Erythroblast (primary cell): ENCODE measurements at regions not wholly inside any gene's neighbourhood (a gene's known extent, or its start where the extent isn't known, plus 50 kb on each side); places are given as distances from the start of the nearest gene placed in this dataset.

Experiments
- GATA1 ChIP-seq: IDR thresholded peaks from 2 replicates; pipeline ENCODE4 v1.6.1; 2011; ENCODE audit warnings: low read depth, mild to moderate bottlenecking, control low read depth, low read length, moderate library complexity
- POLR2A ChIP-seq: IDR thresholded peaks from 2 replicates; pipeline ENCODE4 v1.6.1; 2011; ENCODE audit warnings: mild to moderate bottlenecking, low read length

- TF ChIP-seq POLR2A (no peak), GATA1 (no peak)
Measured at GRCh38 chr18:43649649-43650357, 372.5 kb upstream of the SYT4 start.
